H9 (cell line): ENCODE measurements at regions not wholly inside any gene's neighbourhood (a gene's known extent, or its start where the extent isn't known, plus 50 kb on each side); places are given as distances from the start of the nearest gene placed in this dataset.

Source experiments
- DNase-seq: peaks from one replicate; pipeline ENCODE4 v3.0.0-alpha.2; 2017
- H2AFZ ChIP-seq: one replicate; pipeline ENCODE4 v1.6.1; 2013; ENCODE audit warnings: mild to moderate bottlenecking, low read length, control low read depth, moderate library complexity
- H2AK5ac ChIP-seq: 2 replicates; pipeline ENCODE4 v1.6.1; 2013; ENCODE audit warnings: low read length, control low read depth, mixed read lengths; ENCODE audit not compliant: insufficient read length
- H2BK120ac ChIP-seq: one replicate; pipeline ENCODE4 v1.6.1; 2013; ENCODE audit warnings: low read depth, mild to moderate bottlenecking, low read length, control low read depth, inconsistent platforms; ENCODE audit not compliant: poor library complexity, severe bottlenecking
- H2BK12ac ChIP-seq: 2 replicates; pipeline ENCODE4 v1.6.1; 2013; ENCODE audit warnings: low read length, control low read depth, mixed read lengths, low read depth; ENCODE audit not compliant: insufficient read length
- H2BK15ac ChIP-seq: 2 replicates; pipeline ENCODE4 v1.6.1; 2013; ENCODE audit warnings: low read depth, low read length, control low read depth
- H2BK20ac ChIP-seq: one replicate; pipeline ENCODE4 v1.6.1; 2013; ENCODE audit warnings: low read depth, mild to moderate bottlenecking, low read length, control low read depth, inconsistent platforms; ENCODE audit not compliant: poor library complexity, severe bottlenecking
- H2BK5ac ChIP-seq: 2 replicates; pipeline ENCODE4 v1.6.1; 2013; ENCODE audit warnings: low read length, control low read depth, mixed read lengths; ENCODE audit not compliant: insufficient read length
- H3K14ac ChIP-seq: 2 replicates; pipeline ENCODE4 v1.6.1; 2013; ENCODE audit warnings: low read length, control low read depth; ENCODE audit not compliant: insufficient read depth
- H3K18ac ChIP-seq: 2 replicates; pipeline ENCODE4 v1.6.1; 2013; ENCODE audit warnings: low read depth, mild to moderate bottlenecking, mixed read lengths, low read length, control low read depth; ENCODE audit not compliant: insufficient read length
- H3K23ac ChIP-seq: 2 replicates; pipeline ENCODE4 v1.6.1; 2013; ENCODE audit warnings: low read length, control low read depth, mixed read lengths, low read depth; ENCODE audit not compliant: insufficient read length
- H3K23me2 ChIP-seq: 2 replicates; pipeline ENCODE4 v1.6.1; 2013; ENCODE audit warnings: low read depth, mild to moderate bottlenecking, mixed read lengths, low read length, control low read depth; ENCODE audit not compliant: insufficient read length, poor library complexity, severe bottlenecking
- H3K27ac ChIP-seq: 2 replicates; pipeline ENCODE4 v1.5.1; 2013; ENCODE audit warnings: low read length, control low read depth, mixed read lengths, low read depth; ENCODE audit not compliant: insufficient read length
- H3K27me3 ChIP-seq: 2 replicates; pipeline ENCODE4 v1.6.1; 2013; ENCODE audit warnings: low read length, control low read depth, inconsistent platforms; ENCODE audit not compliant: insufficient read depth
- H3K4ac ChIP-seq: 2 replicates; pipeline ENCODE4 v1.6.1; 2013; ENCODE audit warnings: low read depth, mild to moderate bottlenecking, control low read depth, inconsistent platforms, low read length, moderate library complexity
- H3K4me1 ChIP-seq: 2 replicates; pipeline ENCODE4 v1.6.1; 2013; ENCODE audit warnings: low read length, control low read depth, inconsistent platforms; ENCODE audit not compliant: insufficient read depth
- H3K4me2 ChIP-seq: 2 replicates; pipeline ENCODE4 v1.6.1; 2013; ENCODE audit warnings: low read length, control low read depth, mixed read lengths; ENCODE audit not compliant: insufficient read length, insufficient read depth
- H3K56ac ChIP-seq: 2 replicates; pipeline ENCODE4 v1.6.1; 2013; ENCODE audit warnings: low read depth, mild to moderate bottlenecking, mixed read lengths, low read length, control low read depth; ENCODE audit not compliant: insufficient read length
- H3K79me1 ChIP-seq: 2 replicates; pipeline ENCODE4 v1.6.1; 2013; ENCODE audit warnings: low read depth, mild to moderate bottlenecking, moderate library complexity, low read length, control low read depth, inconsistent platforms; ENCODE audit not compliant: insufficient read depth, poor library complexity, severe bottlenecking
- H3K79me2 ChIP-seq: 2 replicates; pipeline ENCODE4 v1.6.1; 2013; ENCODE audit warnings: low read length, control low read depth, inconsistent platforms; ENCODE audit not compliant: insufficient read depth
- H3K9ac ChIP-seq: 2 replicates; pipeline ENCODE4 v1.6.1; 2013; ENCODE audit warnings: low read length, control low read depth, mixed read lengths; ENCODE audit not compliant: insufficient read length; ENCODE audit errors: extremely low read depth
- H3K9me3 ChIP-seq: one replicate; pipeline ENCODE4 v1.6.1; 2013; ENCODE audit warnings: low read depth, low read length, inconsistent platforms; ENCODE audit not compliant: control insufficient read depth
- H3T11ph ChIP-seq: one replicate; pipeline ENCODE4 v1.6.1; 2013; ENCODE audit warnings: mild to moderate bottlenecking, low read length, control low read depth, inconsistent platforms
- H4K20me1 ChIP-seq: one replicate; pipeline ENCODE4 v1.6.1; 2013; ENCODE audit not compliant: control insufficient read depth, insufficient read length, insufficient read depth
- H4K5ac ChIP-seq: 2 replicates; pipeline ENCODE4 v1.6.1; 2013; ENCODE audit warnings: low read depth, mild to moderate bottlenecking, mixed read lengths, low read length, control low read depth; ENCODE audit not compliant: insufficient read length
- H4K8ac ChIP-seq: replicated peaks from 2 replicates; pipeline ENCODE4 v1.6.1; 2013; ENCODE audit warnings: low read length, control low read depth, mixed read lengths, low read depth; ENCODE audit not compliant: insufficient read length
- H4K91ac ChIP-seq: 2 replicates; pipeline ENCODE4 v1.6.1; 2013; ENCODE audit warnings: low read depth, mild to moderate bottlenecking, moderate library complexity, mixed read lengths, low read length, control low read depth; ENCODE audit not compliant: insufficient read length
- H3K27ac Mint-ChIP-seq, 3 experiments: 2 replicates in 2 of 3; 3 replicates in 1 of 3; pipeline ENCODE4 v1.8.0; 2020 to 2021; ENCODE audit warnings: mixed read lengths in 3 of 3, mild to moderate bottlenecking in 1 of 3, moderate library complexity in 1 of 3
- H3K27me3 Mint-ChIP-seq: 2 replicates; pipeline ENCODE4 v1.8.0; 2021; ENCODE audit warnings: low read depth, mild to moderate bottlenecking, moderate library complexity, mixed read lengths
- H3K36me3 Mint-ChIP-seq, 3 experiments: 2 replicates in 2 of 3; 3 replicates in 1 of 3; pipeline ENCODE4 v1.8.0; 2020 to 2021; ENCODE audit warnings: low read depth in 3 of 3, mixed read lengths in 3 of 3; ENCODE audit not compliant: insufficient read depth in 1 of 3
- H3K4me1 Mint-ChIP-seq, 2 experiments: 2 replicates each; pipeline ENCODE4 v1.8.0; 2020; ENCODE audit warnings: mixed read lengths in 2 of 2
- H3K4me3 Mint-ChIP-seq, 2 experiments: 2 replicates in 1 of 2; 3 replicates in 1 of 2; pipeline ENCODE4 v1.8.0; 2020 to 2021; ENCODE audit warnings: mild to moderate bottlenecking in 2 of 2, mixed read lengths in 2 of 2, moderate library complexity in 1 of 2
- H3K9me3 Mint-ChIP-seq, 2 experiments: 2 replicates in 1 of 2; 3 replicates in 1 of 2; pipeline ENCODE4 v1.8.0; 2020; ENCODE audit warnings: mild to moderate bottlenecking in 2 of 2, mixed read lengths in 2 of 2, moderate library complexity in 1 of 2
- WGBS: extraction: QIAGEN DNeasy Blood & Tissue Kit; methylation state at CpG from one replicate; pipeline ENCODE4 v1.1.7; 2013; ENCODE audit warnings: missing lambda C conversion rate, low lambda C conversion rate, mixed read lengths; ENCODE audit not compliant: insufficient read length; ENCODE audit errors: extremely low coverage; 5-methylcytosine and 5-hydroxymethylcytosine counted together
- TF ChIP-seq, protein P1 (sequence below): fragments of 200-600 bp; sonication (generic); conservative IDR thresholded peaks from 3 replicates; pipeline ENCODE4 v1.8.0; 2021; ENCODE audit warnings: antibody characterized with exemption, mild to moderate bottlenecking

DNA sequence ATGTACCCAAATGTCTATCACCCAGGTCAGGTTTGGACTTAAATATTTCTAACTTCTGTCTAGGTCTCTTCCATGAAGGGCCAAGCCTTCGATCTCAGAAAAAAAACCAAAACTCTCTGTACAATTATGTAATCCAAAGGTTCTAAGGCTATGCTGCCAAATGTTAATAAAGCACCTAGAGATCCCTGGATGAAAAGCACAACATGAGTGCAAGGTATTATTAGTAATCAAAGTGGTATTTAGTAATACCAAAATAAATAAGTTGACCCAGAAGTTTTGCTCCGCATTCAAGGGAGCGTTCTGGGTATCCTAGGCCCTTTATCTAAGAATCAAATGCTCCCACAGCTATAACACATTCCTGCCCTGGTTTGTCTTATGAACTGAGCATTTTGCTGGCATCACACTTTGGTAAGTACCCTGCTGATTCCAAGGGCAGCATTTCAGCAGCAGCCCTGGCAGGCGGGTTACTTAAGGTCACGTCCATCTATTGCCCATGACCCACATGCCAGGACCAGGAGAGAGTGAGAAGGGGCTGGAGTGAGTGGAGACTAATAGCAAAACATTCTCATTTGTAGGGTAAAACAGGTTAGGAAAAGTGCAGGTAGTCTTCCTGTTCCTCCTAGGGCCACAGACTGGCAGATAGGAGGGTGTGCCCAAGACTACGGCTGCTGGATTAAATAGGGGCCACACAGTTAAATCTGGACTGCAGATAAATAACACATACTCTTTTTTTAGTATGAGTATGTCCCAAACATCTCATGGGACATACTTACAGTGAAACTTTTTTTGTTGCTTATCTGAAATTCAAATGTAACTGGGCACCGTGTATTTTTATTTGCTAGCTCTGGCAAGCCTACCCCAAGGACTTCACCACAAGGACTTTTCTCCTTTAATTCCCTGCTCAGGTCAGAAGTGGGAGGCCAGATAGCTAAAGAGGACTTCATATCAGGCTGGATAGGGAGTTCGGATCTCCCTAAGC, 76.0 kb upstream of the SNRK start:
- H3K4me2 ChIP-seq, result no peak overlapping the region

More for the DNA sequence above, 76.0 kb upstream of the SNRK start:
- Histone ChIP-seq H4K8ac (no peak overlapping the region), H2BK120ac (no peak overlapping the region), H3K27ac (no peak overlapping the region), H2BK12ac (no peak overlapping the region), H3K4ac (no peak overlapping the region), H3K14ac (no peak overlapping the region), H4K20me1 (no peaks in the 10 kb centered on the region), H3K27me3 (no peaks in the 10 kb centered on the region), H3K9me3 (no peaks in the 10 kb centered on the region), H4K5ac (no peak overlapping the region), H4K91ac (no peak overlapping the region), H2AK5ac (no peak overlapping the region), H2BK15ac (no peak overlapping the region), H3K9ac (no peak overlapping the region), H3K4me1 (no peaks in the 10 kb centered on the region), H2BK5ac (no peak overlapping the region), H3K56ac (no peak overlapping the region), H3K23me2 (no peaks in the 10 kb centered on the region), H3K23ac (no peak overlapping the region), H3T11ph (no peak overlapping the region), H2BK20ac (no peak overlapping the region), H2AFZ (no peak overlapping the region), H3K18ac (no peak overlapping the region), H3K79me1 (no peaks in the 10 kb centered on the region), H3K79me2 (no peaks in the 10 kb centered on the region)
- no CpG with 5 or more reads among the region's 8 CpGs for WGBS
- no peak overlapping the region for H3K27ac Mint-ChIP-seq
- H3K4me1 Mint-ChIP-seq, result peaks cover 3 to 6% of the 10 kb centered on the region in 2 experiments; a peak in 2 of 4 replicates
- H3K27me3 Mint-ChIP-seq, result peaks cover 13% of the 10 kb centered on the region
- no peak for DNase-seq
- H3K36me3 Mint-ChIP-seq, result no peaks in the 10 kb centered on the region
- H3K9me3 Mint-ChIP-seq, result no peaks in the 10 kb centered on the region
- TF ChIP-seq, protein P1, sequence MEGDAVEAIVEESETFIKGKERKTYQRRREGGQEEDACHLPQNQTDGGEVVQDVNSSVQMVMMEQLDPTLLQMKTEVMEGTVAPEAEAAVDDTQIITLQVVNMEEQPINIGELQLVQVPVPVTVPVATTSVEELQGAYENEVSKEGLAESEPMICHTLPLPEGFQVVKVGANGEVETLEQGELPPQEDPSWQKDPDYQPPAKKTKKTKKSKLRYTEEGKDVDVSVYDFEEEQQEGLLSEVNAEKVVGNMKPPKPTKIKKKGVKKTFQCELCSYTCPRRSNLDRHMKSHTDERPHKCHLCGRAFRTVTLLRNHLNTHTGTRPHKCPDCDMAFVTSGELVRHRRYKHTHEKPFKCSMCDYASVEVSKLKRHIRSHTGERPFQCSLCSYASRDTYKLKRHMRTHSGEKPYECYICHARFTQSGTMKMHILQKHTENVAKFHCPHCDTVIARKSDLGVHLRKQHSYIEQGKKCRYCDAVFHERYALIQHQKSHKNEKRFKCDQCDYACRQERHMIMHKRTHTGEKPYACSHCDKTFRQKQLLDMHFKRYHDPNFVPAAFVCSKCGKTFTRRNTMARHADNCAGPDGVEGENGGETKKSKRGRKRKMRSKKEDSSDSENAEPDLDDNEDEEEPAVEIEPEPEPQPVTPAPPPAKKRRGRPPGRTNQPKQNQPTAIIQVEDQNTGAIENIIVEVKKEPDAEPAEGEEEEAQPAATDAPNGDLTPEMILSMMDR, result no peak
- H3K4me3 Mint-ChIP-seq, result no peak overlapping the region
